ENCODE measurements at regions not wholly inside any gene's neighbourhood (a gene's known extent, or its start where the extent isn't known, plus 50 kb on each side); places are given as distances from the start of the nearest gene placed in this dataset.

DNA sequence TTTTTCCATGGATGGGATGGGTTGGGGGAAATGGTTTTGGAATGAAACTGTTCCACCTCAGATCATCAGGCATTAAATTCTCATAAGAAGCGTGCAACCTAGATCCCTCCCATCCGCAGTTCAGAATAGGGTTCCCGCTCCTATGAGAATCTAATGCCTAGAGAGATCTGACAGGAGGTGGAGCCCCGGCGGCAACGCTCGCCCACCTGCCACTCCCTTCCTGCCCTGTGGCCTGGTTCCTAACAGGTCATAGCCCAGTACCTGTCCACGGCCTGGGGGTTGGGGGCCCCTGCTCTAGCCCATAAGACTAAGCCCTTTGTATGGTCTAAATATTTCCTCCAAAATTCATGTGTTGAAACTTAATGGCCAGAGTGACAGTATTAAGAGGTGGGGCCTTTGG is 92.3 kb upstream of the SALL4 start:
- Histone ChIP-seq H4K91ac (replicated peaks; ENCODE audit: insufficient read length, low read length) (no peak overlapping the region), H3K9me3 (ENCODE audit: insufficient read depth in 2 of 2, low read depth in 1 of 2, low read length in 1 of 2) (no peaks in the 10 kb centered on the region; a peak in 1 of 4 replicates), H3K4me3 (ENCODE audit: extremely low read depth in 1 of 4, insufficient read depth in 2 of 4, low read depth in 3 of 4, low read length in 4 of 4) (no peak overlapping the region), H2BK12ac (ENCODE audit: low read depth, low read length) (no peak overlapping the region), H2BK15ac (ENCODE audit: low read length) (no peak overlapping the region), H3K27me3 (replicated peaks in 1 of 4; ENCODE audit: control insufficient read depth in 3 of 4, extremely low read depth in 1 of 4, insufficient read depth in 3 of 4, low read length in 3 of 4) (no peaks in the 10 kb centered on the region), H2AK5ac (ENCODE audit: low read depth, low read length) (no peak overlapping the region), H3K4ac (replicated peaks; ENCODE audit: insufficient read length, low read depth, low read length) (no peak overlapping the region), H3K79me1 (ENCODE audit: low read depth, low read length) (no peaks in the 10 kb centered on the region), H3K4me1 (replicated peaks in 1 of 4; ENCODE audit: control insufficient read depth in 3 of 4, insufficient read depth in 4 of 4, low read length in 3 of 4) (peaks cover under 1 to 9% (median 3%) of the 10 kb centered on the region in 4 experiments; a peak in 4 of 7 replicates), H3K56ac (replicated peaks; ENCODE audit: insufficient read length, low read depth, low read length) (no peak overlapping the region), H2BK120ac (replicated peaks; ENCODE audit: low read depth, low read length) (no peak overlapping the region), H4K5ac (ENCODE audit: insufficient read length, low read depth, low read length) (no peak overlapping the region), H3K9ac (replicated peaks in 1 of 4; ENCODE audit: extremely low read depth in 1 of 4, low read depth in 3 of 4, low read length in 3 of 4) (no peak overlapping the region), H3K23ac (ENCODE audit: insufficient read length) (no peak overlapping the region), H2AFZ (ENCODE audit: low read length) (no peak overlapping the region), H3K79me2 (ENCODE audit: control insufficient read depth in 1 of 2, insufficient read depth in 2 of 2, low read length in 2 of 2) (no peaks in the 10 kb centered on the region), H3K27ac (ENCODE audit: low read depth, low read length) (no peak overlapping the region), H2BK5ac (ENCODE audit: low read depth, low read length) (no peak overlapping the region), H3K4me2 (ENCODE audit: insufficient read depth in 1 of 2, low read depth in 2 of 2, low read length in 2 of 2) (no peak overlapping the region), H3K18ac (ENCODE audit: extremely low read depth, low read length) (no peak overlapping the region; the same call in 1 of the 2 replicates), H3K23me2 (ENCODE audit: low read depth, low read length) (no peaks in the 10 kb centered on the region), H4K20me1 (replicated peaks in 1 of 2; ENCODE audit: control insufficient read depth in 1 of 2, insufficient read depth in 2 of 2, low read length in 2 of 2) (no peaks in the 10 kb centered on the region), H2BK20ac (ENCODE audit: low read length) (no peak overlapping the region), H3K36me3 (ENCODE audit: control insufficient read depth in 2 of 4, insufficient read depth in 4 of 4, low read length in 3 of 4) (no peaks in the 10 kb centered on the region), H3K14ac (ENCODE audit: insufficient read length) (no peak overlapping the region), H4K8ac (ENCODE audit: extremely low read depth, insufficient read depth, low read length) (no peak overlapping the region)
- ChIA-PET CTCF (ENCODE audit: partially characterized antibody) (interaction anchor here (1.2 to 1.5 kb wide), 2 partner anchors 51 to 95 kb away, joined by 3 to 4 read pairs; no protein-coding TSS in a partner anchor), POLR2A (ENCODE audit: partially characterized antibody) (no interaction called here)
- 85% methylated on average over 8 of the region's 8 CpGs; no CpG with 5 or more reads in 1 of the 2 experiments for WGBS, 2 experiments (ENCODE audit: extremely low coverage in 1 of 2, insufficient coverage in 1 of 2, insufficient read length in 1 of 2, insufficient replicate concordance in 2 of 2, low coverage in 1 of 2, low lambda C conversion rate in 2 of 2, missing lambda C conversion rate in 1 of 2)
- FAIRE-seq (no peak), DNase-seq (ENCODE audit: low read depth in 1 of 2, low spot score in 2 of 2) (no peak)
- TF ChIP-seq, protein P1, sequence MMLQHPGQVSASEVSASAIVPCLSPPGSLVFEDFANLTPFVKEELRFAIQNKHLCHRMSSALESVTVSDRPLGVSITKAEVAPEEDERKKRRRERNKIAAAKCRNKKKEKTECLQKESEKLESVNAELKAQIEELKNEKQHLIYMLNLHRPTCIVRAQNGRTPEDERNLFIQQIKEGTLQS (IDR thresholded peaks at IDR 0.05; ENCODE audit: insufficient read depth, low read depth, low read length) = no peak
- no peak for TF ChIP-seq GTF2F1 (IDR thresholded peaks at IDR 0.05; ENCODE audit: borderline replicate concordance, low read depth, low read length)
- no peak for TF ChIP-seq SAP30 (IDR thresholded peaks at IDR 0.05; ENCODE audit: insufficient read depth, insufficient replicate concordance, low read length)
- TF ChIP-seq BCL11A (IDR thresholded peaks at IDR 0.05; ENCODE audit: low read depth in 2 of 2, low read length in 2 of 2) = no peak
- TF ChIP-seq SIX5 (IDR thresholded peaks at IDR 0.05; ENCODE audit: low read depth, low read length) = no peak
- TF ChIP-seq TAF7 (optimal IDR thresholded peaks at IDR 0.05; ENCODE audit: borderline replicate concordance, low read depth, low read length) = no peak
- TF ChIP-seq FOSL1 (IDR thresholded peaks at IDR 0.05; ENCODE audit: insufficient read depth, low read depth, low read length) = no peak
- no peak for TF ChIP-seq SP4 (IDR thresholded peaks at IDR 0.05; ENCODE audit: low read length)
- TF ChIP-seq CBX5 (IDR thresholded peaks at IDR 0.05; ENCODE audit: low read depth, low read length) = no peak
- no peak for TF ChIP-seq NANOG (IDR thresholded peaks at IDR 0.05; ENCODE audit: insufficient read depth, low read depth, low read length, poor library complexity, severe bottlenecking)
- TF ChIP-seq ASH2L (IDR thresholded peaks at IDR 0.05; ENCODE audit: low read length) = no peak
- TF ChIP-seq SRF (IDR thresholded peaks at IDR 0.05; ENCODE audit: low read depth, low read length) = no peak
- TF ChIP-seq CTBP2 (IDR thresholded peaks at IDR 0.05; ENCODE audit: borderline replicate concordance, insufficient read depth, insufficient read length, low read length) = no peak
- TF ChIP-seq, protein P2, sequence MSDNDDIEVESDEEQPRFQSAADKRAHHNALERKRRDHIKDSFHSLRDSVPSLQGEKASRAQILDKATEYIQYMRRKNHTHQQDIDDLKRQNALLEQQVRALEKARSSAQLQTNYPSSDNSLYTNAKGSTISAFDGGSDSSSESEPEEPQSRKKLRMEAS (IDR thresholded peaks at IDR 0.05) = no peak

All from H1 (cell line).